ENCODE measurements at regions not wholly inside any gene's neighbourhood (a gene's known extent, or its start where the extent isn't known, plus 50 kb on each side); places are given as distances from the start of the nearest gene placed in this dataset.

- TF ChIP-seq CTCF (IDR thresholded peaks at IDR 0.05; ENCODE audit: poor library complexity), result no peak
- no peak for TF ChIP-seq EZH2 (IDR thresholded peaks at IDR 0.05; ENCODE audit: borderline replicate concordance)
Observed at GRCh38 chr15:96837241-96837970, 506.9 kb downstream of the NR2F2 start.
